HG03097 (cell line): ENCODE measurements at regions not wholly inside any gene's neighbourhood (a gene's known extent, or its start where the extent isn't known, plus 50 kb on each side); places are given as distances from the start of the nearest gene placed in this dataset.

Source experiments
- ATAC-seq: cut with Tn5 transposase; IDR thresholded peaks from one replicate; pipeline ENCODE4 v1.9.1; 2021; ENCODE audit not compliant: unreplicated experiment, low FRiP score

- ATAC-seq, result no peak
Measured at GRCh38 chr10:10938676-10939075, 79.0 kb upstream of the CELF2 start.

DNA sequence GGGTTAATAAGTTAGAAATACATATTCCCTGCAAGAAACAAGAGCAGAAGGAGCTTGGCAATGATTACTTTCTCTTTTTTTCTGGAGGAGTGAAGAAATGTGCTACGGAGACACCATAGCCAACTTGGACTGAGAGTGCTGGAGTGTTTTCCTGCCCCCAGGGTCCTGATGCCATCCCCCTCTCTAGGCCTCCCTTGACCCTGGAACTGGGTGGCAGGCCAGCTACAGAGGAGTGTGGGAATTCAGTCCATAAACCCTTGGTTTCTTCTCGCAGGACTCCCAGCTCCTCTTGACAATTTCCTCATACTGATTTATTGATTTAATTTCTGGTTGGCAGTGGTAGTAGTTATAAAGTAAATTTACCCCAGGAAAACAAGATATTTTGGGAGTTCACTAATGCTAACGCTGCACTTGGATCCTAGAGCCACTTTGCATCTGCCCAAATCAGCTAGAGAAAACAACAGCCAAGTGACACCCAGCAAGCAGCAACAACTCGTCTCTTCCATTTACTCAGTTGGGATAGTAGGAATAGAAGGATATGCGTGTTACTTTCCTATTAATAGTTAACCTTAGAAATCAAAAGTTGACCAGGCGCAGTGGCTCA is 76.4 kb upstream of the CELF2 start:
- ATAC-seq, result no peak

- ATAC-seq, result no peak
Measured at GRCh38 chr10:10942441-10942840, 75.2 kb upstream of the CELF2 start.

- ATAC-seq, result no peak
Measured at GRCh38 chr10:10946081-10946480, 71.6 kb upstream of the CELF2 start.

- no peak for ATAC-seq
Measured at GRCh38 chr10:10946801-10947200, 70.9 kb upstream of the CELF2 start.

DNA sequence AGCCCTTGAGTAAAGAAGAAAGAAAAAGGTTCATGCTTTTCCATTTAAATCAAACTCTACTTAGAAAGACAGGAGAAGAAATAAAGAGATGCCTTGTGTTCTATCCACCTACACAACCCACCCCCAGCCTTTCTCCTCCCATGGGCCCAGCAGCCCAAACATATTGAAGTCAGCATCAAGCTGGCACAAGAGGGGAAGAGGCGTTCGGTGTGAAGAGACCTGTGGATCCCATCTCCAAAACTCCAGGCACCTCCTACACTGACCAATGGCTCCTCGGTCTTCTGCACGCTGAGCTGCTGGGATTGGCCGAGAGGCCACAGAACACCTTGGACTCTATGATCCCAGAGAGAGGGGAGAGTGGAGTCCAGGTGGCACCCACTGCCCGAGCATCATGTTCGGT is 66.0 kb upstream of the CELF2 start:
- ATAC-seq, result no peak

DNA sequence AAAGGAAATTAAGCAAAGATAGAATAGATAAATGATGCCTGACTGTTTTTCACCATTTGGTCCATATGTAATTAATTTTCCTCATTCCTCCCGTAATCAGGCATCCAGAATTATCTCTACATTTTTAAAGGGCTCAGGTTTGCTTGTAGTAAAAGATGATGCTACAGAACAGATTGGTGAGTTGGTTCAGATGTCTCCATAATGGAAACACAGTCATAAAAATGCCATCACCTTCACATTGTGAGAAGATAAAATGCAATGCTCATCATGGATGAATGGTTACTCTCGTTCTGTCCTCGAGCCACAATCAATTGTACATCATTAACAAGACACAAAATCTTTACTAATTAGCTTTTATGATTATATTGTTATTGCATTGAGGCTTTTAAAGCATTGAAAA is 64.9 kb upstream of the CELF2 start:
- no peak for ATAC-seq

DNA sequence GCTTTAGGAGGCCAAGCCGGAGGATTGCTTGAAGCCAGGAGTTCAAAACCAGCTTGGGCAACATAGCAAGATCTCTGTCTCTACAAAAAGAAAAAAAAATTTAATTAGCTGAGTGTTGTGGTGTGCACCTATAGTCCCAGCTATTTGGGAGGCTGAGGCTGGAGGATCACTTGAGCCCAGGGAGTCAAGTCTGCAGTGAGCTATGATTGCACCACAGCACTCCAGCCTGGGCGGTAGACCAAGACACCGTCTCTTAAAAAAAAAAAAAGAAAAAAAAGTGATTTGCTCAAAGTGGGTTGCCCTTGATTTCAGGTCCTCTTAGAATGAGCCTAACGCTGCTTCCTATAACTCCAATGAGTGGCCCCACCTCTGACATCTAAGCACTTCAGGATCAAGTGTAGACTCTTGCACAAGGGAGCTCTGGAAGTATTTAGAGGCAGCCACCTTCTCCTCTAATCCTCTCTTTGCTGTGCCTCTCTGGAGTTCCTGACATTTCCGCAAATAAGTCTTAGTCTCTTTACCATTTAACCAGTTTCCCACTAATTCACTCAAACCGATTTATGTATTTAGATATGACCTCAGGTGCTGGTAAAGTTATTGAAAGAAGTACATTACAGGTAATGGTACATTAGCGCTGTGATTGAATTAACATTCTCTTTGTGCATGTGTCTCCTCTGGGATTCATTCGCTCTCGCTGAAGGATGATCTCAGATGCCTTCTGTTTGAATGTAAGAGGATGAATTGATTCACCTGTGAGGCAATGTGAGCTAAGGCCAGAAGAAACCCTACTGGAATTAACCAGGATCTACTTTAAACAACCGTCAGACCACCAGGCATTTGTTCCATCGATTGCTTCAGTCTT is 60.8 kb upstream of the CELF2 start:
- ATAC-seq, result no peak

GRCh38 chr10:10958041-10958440 is 59.6 kb upstream of the CELF2 start:
- no peak for ATAC-seq

DNA sequence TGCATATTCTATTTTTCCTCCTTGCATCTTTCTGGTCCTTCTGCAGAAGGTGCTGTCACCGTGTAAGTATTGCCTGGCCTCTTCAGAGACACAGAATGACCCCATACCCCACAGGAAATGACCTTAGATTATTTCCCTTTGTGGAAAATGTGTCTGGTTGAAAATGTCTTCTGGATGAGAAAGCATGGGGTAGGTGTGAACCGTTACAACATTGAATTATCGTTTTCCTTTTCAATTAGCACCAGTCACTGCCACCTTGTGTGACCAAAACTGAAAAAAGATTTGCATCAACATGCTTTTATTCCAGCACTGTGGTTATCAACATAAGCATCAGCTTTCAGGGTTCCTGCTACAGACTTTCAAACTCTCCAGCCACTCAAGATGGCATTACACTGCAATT is 58.0 kb upstream of the CELF2 start:
- peak; percentile 66 for ATAC-seq

DNA sequence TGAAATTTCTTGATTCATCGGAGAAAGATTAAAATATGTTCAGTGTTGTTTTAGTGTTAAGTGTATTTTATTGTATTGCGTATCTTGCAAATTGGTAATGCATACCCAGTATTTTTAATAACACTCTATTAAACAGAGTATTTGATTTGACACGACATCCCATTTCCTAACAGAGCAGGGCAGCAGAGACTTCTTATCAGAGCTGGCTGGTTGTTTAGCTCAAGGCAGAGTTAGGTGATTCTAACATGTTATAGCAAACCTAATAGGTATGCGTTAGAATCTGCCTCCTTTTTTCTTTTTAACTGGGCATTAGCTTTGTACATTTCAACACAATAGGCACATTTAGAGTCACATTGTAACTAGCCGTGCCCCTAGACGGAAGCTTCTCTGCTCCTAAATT is 57.1 kb upstream of the CELF2 start:
- ATAC-seq, result no peak

DNA sequence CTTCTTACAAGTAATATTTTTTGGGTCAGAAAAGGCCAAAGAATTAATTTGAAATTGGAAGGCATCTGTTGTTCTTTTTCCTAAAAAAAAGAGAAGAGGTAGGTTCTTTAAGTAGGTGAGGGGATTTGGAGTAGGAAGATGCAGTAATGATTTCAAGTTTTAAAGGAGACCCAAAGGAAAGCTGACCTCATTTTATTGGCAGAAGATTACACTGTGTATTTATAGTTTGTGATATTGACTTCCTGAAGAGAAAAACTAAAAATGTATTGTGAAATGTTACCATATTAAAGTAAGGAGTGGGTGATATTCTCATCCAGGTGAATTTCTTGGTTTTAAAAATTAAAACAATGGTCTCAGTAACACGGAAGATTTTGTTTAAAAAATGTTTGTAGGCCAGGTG is 56.6 kb upstream of the CELF2 start:
- ATAC-seq, result no peak

DNA sequence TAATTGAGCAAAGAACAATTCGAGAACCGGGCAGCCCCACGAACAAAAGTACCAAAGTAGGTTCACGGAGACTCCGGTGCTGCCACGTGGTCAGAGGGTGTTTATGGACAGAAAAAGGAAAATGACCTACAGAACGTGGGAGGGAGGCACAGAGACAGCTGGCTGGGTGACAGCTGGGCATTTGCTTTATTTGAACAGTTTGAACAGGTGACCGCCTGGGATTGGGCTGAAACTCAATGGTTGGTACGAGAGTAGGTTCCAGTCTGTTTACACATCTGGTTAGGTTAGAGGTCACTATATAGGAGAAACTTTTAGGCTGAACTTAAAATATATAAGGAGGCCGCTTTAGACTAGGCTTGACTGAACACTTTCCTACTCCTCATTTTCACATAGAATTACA is 50.6 kb upstream of the CELF2 start:
- no peak for ATAC-seq

DNA sequence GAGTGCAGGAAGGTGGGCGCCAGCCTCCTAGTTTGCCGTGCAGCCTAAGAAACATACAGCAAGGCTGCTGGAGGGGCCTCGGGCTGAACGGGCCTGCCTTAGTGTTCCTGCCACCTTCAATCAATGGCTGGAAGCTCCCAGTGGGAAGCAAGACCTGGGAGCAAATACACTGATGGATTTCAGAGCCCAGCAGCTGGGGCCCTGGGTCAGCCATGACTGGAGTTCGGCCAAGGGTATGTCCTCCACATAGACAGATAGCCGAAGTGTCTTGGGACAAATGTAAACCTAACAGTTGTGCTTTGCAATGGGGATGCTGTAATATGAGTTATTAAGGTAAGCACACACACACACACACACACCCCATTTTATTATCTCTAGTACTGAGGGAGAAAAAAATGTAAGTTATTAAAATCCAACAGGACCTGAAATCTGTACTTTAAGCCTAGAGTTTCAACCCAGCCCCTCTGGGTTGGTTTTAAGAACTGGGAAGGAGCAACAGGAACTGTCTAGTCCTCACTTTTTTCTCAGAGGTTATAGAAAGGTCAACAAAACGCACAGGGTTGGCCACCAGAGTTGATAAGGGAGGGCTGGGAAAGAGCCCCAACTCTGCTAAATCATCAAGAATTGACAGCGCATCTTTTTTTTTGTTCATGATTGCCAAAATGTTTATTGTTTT is 50.0 kb upstream of the CELF2 start:
- no peak for ATAC-seq
